GM13976 (cell line): ENCODE measurements at regions not wholly inside any gene's neighbourhood (a gene's known extent, or its start where the extent isn't known, plus 50 kb on each side); places are given as distances from the start of the nearest gene placed in this dataset.

Experiments used
- DNase-seq: peaks from one replicate; pipeline ENCODE4 v3.0.0; 2012; ENCODE audit warnings: low spot score
- in situ Hi-C: fragments of 300-500 bp; cut with MboI; formaldehyde crosslinking; loops from one replicate; pipeline ENCODE4 v1.12.0; 2022; ENCODE audit warnings: low sequenced_read_pairs, mixed read lengths, inconsistent platforms; ENCODE audit not compliant: unreplicated experiment
- TF ChIP-seq, protein P1 (sequence below): IDR thresholded peaks from 2 replicates; pipeline ENCODE4 v1.5.1; 2012; ENCODE audit warnings: borderline replicate concordance, mild to moderate bottlenecking; ENCODE audit not compliant: insufficient read depth; ENCODE audit errors: extremely low read depth, missing control alignments, control extremely low read depth

DNA sequence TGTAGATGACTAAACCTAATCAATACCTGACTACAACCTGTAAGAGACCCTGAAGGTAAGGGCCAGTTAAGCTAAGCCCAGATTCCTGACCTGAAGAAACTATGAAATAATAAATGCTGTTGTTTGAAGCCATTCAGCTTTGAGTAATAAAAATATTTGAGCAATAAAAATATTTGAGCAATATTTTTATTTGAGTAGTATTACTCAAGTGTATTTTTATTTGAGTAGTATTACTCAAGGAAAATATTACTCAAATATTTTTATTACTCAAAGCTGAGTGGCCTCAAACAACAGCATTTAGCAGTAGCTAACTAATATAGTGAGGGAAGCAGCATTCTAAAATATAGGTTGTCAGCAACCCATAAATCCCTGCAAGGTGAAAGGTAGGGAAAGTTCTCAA is 143.8 kb upstream of the RARB start:
- TF ChIP-seq, protein P1, sequence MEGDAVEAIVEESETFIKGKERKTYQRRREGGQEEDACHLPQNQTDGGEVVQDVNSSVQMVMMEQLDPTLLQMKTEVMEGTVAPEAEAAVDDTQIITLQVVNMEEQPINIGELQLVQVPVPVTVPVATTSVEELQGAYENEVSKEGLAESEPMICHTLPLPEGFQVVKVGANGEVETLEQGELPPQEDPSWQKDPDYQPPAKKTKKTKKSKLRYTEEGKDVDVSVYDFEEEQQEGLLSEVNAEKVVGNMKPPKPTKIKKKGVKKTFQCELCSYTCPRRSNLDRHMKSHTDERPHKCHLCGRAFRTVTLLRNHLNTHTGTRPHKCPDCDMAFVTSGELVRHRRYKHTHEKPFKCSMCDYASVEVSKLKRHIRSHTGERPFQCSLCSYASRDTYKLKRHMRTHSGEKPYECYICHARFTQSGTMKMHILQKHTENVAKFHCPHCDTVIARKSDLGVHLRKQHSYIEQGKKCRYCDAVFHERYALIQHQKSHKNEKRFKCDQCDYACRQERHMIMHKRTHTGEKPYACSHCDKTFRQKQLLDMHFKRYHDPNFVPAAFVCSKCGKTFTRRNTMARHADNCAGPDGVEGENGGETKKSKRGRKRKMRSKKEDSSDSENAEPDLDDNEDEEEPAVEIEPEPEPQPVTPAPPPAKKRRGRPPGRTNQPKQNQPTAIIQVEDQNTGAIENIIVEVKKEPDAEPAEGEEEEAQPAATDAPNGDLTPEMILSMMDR, result no peak

DNA sequence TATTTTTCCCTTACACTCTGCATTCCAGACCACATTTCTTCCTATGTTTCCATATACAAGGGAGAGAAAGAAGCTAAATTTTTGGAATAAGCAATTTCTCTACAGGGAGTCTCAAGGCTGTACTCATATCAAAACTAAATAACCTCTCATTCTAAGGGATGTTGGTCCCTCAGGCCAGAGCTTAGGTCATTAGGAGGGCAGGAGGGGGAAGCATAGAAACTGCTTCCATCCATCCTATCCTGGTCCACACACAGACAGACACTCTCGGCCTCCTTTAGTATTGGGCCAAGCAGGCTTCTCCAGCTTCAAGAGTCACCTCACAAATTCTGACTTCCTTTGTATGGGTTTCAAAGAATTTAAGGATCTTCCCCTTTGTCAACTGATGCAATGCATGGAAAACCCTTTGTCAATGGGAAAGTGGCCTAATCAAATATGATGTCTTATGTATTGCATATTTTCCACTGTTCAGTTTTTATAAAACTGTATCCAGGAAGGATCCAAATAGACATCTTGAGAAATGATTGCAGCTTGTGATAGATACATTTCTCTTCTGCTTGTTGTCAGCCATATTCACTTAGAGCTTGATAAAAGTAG is 140.7 kb upstream of the RARB start:
- TF ChIP-seq, protein P1, result no peak
- no peak for DNase-seq
- in situ Hi-C loops, result no loop called here

More for the DNA sequence above, 143.8 kb upstream of the RARB start:
- no peak for DNase-seq
- in situ Hi-C loops, result no loop called here

DNA sequence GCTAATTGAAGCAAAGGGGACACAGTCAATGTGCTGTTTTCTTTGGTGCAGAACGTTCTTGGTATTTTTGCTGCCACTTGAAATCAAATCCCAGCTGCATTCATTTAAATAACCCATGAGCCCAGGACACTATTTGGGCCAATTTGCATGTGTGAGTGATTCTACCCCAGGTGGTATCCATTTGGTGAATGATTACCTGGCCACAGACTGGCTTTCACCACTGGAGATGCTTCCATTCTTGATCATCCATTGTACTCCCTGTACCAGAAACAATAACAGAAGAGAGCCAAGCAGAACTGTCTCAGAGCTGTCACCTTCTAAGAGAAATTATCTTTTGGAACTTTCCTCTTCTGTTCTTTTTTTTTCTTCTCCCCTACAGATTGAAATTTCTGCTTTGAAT is 139.7 kb upstream of the RARB start:
- no peak for DNase-seq
- TF ChIP-seq, protein P1, result no peak
- in situ Hi-C loops, result no loop called here

DNA sequence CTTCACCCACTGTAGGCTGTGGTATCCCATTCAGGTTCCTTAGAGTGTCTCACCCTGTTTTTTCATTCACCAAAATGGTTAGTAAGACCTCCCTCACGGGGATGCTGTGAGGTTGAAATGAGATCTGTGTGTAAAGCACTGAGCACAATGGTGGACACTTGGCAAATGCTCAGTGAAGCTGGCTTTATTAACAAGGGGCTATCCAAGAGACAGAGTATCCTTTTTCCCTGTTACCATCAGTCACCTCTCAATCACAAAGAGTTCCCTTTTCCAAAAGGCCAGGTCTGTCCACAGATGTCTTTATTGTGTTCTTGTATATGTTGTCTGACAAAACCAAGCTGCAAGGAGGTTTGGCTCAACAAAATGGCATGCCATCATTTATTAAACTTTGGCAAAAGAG is 138.9 kb upstream of the RARB start:
- in situ Hi-C loops, result no loop called here
- TF ChIP-seq, protein P1, result no peak

DNA sequence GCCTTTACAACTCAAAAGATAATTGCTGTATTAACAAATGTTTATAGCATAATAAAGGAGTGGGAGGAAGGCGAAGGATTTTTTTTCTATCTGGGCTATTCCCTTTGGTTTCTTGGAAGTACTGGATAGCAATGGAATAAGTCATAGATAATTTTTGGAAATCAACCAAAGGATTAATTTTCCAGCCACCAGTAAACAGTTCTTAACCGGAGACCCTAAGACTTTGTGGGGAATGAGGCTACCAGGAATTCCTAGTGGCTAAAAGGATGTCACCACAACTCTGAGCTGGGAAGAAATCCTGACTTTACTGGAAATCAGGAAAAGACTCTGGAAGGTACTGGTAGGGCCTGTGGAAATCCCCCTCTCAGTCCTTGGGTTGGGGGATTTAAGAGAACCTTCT is 138.4 kb upstream of the RARB start:
- TF ChIP-seq, protein P1, result no peak
- no peak for DNase-seq
- in situ Hi-C loops, result no loop called here

More for the DNA sequence above, 138.9 kb upstream of the RARB start:
- DNase-seq, result no peak

DNA sequence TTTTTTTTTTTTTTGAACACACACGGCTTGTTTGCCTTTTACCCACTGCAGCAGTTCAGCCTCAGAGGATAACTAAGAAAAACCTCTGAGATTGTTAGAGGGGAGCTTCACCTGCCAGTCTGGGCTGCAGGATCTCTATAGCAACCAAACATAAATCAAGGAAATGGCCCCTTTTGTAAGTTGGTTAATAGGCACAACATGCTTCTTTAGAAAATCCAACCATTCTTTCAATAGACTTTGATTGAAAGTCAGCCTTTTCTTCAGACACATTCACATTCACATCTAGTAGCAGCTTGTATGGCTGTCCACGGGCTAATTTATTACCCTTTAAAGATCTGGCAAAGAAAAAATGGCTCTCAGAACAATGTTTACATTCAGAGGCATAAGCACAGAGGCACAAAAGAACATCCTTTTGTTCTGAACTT is 136.6 kb upstream of the RARB start:
- TF ChIP-seq, protein P1, result no peak
- in situ Hi-C loops, result no loop called here
- no peak for DNase-seq
